ENCODE measurements at regions not wholly inside any gene's neighbourhood (a gene's known extent, or its start where the extent isn't known, plus 50 kb on each side); places are given as distances from the start of the nearest gene placed in this dataset.

DNA sequence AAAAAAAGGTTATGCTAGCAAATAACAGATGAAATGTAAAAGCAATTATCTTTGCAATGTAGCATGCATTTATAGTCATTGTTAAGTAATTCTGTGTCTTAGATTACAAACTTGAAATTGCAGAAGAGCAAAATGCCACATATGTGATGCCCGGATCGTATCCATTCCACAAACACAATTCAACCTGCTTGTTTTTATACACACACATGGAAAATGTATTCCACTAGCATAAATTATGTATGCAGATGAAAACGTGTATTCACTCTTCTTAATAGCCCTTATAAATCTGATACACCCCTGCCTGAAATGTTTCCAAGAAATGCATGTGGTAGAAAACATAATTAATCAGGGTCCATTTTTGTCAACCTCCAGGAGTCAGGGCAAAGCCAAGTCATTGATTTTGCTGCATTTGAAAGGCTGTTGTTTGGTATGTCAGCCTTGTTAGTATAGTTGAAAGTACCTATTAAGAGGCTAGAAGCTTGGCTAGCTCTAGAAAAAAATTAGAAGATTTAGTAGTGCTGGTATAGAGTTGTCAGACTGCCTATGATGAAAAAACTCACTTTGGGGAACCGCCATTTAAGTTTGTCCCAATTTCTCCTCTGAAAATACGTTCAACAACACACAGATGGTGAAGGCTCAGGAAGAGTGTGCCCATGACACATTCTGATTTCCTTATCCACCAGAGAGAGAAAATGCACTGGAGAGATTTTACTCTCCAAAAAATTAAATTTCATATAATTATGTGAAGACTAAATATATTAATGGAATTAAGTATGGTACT lies 69.2 kb upstream of the TMC3 start:
- Histone ChIP-seq H3K4me3 (no peak overlapping the region), H3K4me1 (peaks cover 4% of the 10 kb centered on the region), H3K27me3 (ENCODE audit: low read depth) (no peaks in the 10 kb centered on the region), H3K27ac (replicated peaks) (no peak overlapping the region), H3K9me3 (replicated peaks) (peaks cover 25% of the 10 kb centered on the region), H3K36me3 (no peaks in the 10 kb centered on the region)
- TF ChIP-seq, protein P1, sequence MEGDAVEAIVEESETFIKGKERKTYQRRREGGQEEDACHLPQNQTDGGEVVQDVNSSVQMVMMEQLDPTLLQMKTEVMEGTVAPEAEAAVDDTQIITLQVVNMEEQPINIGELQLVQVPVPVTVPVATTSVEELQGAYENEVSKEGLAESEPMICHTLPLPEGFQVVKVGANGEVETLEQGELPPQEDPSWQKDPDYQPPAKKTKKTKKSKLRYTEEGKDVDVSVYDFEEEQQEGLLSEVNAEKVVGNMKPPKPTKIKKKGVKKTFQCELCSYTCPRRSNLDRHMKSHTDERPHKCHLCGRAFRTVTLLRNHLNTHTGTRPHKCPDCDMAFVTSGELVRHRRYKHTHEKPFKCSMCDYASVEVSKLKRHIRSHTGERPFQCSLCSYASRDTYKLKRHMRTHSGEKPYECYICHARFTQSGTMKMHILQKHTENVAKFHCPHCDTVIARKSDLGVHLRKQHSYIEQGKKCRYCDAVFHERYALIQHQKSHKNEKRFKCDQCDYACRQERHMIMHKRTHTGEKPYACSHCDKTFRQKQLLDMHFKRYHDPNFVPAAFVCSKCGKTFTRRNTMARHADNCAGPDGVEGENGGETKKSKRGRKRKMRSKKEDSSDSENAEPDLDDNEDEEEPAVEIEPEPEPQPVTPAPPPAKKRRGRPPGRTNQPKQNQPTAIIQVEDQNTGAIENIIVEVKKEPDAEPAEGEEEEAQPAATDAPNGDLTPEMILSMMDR (IDR thresholded peaks at IDR 0.05; ENCODE audit: borderline replicate concordance) = no peak
- intact Hi-C loops (cut with micrococcal nuclease) = no loop called here
- no peak for DNase-seq

DNA sequence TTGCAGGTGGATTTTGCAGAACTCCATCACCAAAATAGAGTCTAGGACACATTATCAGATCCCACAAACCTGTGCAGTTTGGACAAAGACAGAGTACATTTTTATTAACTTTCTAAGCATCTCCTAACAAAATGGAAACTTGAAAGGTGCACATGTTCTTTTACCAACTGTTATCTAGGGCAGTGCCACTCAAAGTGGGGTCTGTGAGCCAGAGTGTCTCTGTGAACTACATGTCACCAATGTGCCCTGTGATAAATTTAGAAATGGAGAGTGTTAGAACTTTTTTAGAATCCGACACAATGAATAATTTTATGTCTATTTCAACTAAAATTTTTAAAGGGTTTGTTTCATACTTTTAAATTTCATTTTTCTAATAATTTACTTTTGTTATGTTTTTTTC lies 68.4 kb upstream of the TMC3 start:
- Histone ChIP-seq H3K4me3 (no peak overlapping the region), H3K9me3 (replicated peaks) (peaks cover 25% of the 10 kb centered on the region), H3K36me3 (no peaks in the 10 kb centered on the region), H3K4me1 (peaks cover 4% of the 10 kb centered on the region), H3K27ac (replicated peaks) (no peak overlapping the region), H3K27me3 (ENCODE audit: low read depth) (no peaks in the 10 kb centered on the region)
- DNase-seq = no peak
- TF ChIP-seq, protein P1 (IDR thresholded peaks at IDR 0.05; ENCODE audit: borderline replicate concordance) = no peak
- intact Hi-C loops (cut with micrococcal nuclease) = no loop called here

DNA sequence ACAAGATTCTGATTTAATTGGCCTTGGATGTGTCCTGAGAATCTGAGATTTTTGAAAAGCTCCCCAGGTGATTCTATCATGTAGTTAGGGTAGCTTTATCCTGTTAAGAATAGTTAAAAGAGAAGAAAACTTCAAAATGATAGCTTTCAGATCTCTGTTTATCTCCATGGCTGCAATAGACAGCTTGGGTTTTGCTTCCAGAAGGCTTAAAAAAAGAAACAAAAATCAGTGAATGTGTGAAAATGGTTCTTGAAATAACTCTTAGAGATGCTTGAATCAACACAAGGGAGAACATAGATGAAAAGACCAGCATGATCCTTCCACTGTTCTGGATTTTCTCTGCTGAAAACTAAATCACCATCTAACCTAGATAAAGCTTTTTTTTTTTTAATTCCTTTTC lies 60.8 kb upstream of the TMC3 start:
- Histone ChIP-seq H3K9me3 (replicated peaks) (peaks cover 13% of the 10 kb centered on the region), H3K4me3 (no peak overlapping the region), H3K36me3 (no peaks in the 10 kb centered on the region), H3K4me1 (peaks cover 6% of the 10 kb centered on the region), H3K27me3 (ENCODE audit: low read depth) (no peaks in the 10 kb centered on the region), H3K27ac (replicated peaks) (no peak overlapping the region)
- TF ChIP-seq, protein P1 (IDR thresholded peaks at IDR 0.05; ENCODE audit: borderline replicate concordance) = no peak
- no peak for DNase-seq
- intact Hi-C loops (cut with micrococcal nuclease) = no loop called here

DNA sequence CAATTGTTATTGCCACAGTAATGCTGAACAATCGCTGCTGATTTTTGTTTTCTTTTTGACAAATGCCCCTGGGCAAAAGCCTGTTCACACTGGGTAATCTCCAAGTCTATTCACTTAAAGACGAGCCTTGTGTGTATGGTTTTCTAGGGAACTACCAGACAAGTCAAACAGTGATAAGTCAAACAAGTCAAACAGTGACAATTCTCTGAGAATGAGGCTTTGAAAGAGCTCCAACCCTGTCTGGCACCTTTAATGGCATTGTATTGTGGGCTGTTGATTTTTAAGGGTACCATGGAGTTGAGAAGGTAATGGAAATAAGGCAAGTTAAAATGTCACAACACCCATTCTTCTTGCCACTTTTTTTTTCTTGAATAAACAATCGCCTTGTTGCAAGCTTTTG lies 59.4 kb upstream of the TMC3 start:
- no peak overlapping the region for H3K4me3 ChIP-seq
- H3K36me3 ChIP-seq = no peaks in the 10 kb centered on the region
- peaks cover 13% of the 10 kb centered on the region for H3K9me3 ChIP-seq (replicated peaks)
- TF ChIP-seq, protein P1 (IDR thresholded peaks at IDR 0.05; ENCODE audit: borderline replicate concordance) = no peak
- intact Hi-C loops (cut with micrococcal nuclease) = no loop called here
- H3K4me1 ChIP-seq = peaks cover 6% of the 10 kb centered on the region
- no peak for DNase-seq
- H3K27ac ChIP-seq (replicated peaks) = no peak overlapping the region
- no peaks in the 10 kb centered on the region for H3K27me3 ChIP-seq (ENCODE audit: low read depth)

DNA sequence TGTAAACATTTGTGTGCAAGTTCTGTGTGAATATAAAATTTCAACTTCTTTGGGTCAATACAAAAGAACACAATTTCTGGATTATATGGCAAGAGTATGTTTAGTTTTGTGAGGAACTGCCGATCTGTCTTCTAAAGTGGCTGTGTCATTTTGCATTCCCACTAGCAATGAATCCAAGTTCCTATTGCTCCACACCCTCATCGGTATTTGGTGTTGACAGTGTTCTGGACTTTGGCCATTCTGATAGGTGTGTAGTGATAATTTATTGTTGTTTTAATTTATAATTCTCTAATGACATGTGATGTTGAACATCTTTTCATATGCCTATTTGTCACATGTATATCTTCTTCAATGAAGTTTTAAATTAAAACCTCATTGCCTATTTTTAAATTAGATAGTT lies 58.2 kb upstream of the TMC3 start:
- H3K27ac ChIP-seq (replicated peaks) = no peak overlapping the region
- no peaks in the 10 kb centered on the region for H3K27me3 ChIP-seq (ENCODE audit: low read depth)
- peaks cover 13% of the 10 kb centered on the region for H3K9me3 ChIP-seq (replicated peaks)
- no peak for DNase-seq
- H3K4me1 ChIP-seq = peaks cover 6% of the 10 kb centered on the region
- TF ChIP-seq, protein P1 (IDR thresholded peaks at IDR 0.05; ENCODE audit: borderline replicate concordance) = no peak
- H3K36me3 ChIP-seq = no peaks in the 10 kb centered on the region
- H3K4me3 ChIP-seq = no peak overlapping the region
- intact Hi-C loops (cut with micrococcal nuclease) = no loop called here
